ENCODE measurements at regions not wholly inside any gene's neighbourhood (a gene's known extent, or its start where the extent isn't known, plus 50 kb on each side); places are given as distances from the start of the nearest gene placed in this dataset.
A peak's percentile ranks its signal among the peaks of the same experiment; 100 is the strongest.

DNA sequence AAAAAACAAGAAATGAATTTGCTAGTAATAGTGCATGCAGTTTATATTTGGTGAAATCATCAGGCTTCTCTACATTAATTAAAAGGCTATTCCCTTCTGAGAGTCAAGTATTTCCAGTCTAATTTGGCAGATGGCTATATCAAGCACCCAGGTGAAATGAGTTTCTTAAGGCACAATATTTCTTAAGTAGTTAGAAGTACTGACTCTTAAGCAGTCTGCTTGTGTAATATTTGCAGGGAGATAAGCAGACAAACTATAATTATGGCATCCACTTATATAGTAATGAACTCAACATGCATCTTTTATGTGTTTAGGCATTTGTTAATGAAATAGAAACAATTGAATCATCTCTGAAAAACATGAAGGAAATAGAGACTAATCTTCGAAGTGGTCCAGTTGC lies 189.2 kb downstream of the UTRN start:
- Histone ChIP-seq H3K4me1 (ENCODE audit: control insufficient read depth, insufficient read depth, low read length) (no peaks in the 10 kb centered on the region), H3K27me3 (ENCODE audit: control insufficient read depth, insufficient read depth, low read length) (no peaks in the 10 kb centered on the region), H3K9me3 (ENCODE audit: control insufficient read depth, insufficient read depth, low read length) (no peaks in the 10 kb centered on the region), H3K4me3 (ENCODE audit: low read length) (no peak overlapping the region), H3K27ac (ENCODE audit: low read length) (no peak overlapping the region), H3K36me3 (ENCODE audit: control insufficient read depth, insufficient read depth, low read length) (no peaks in the 10 kb centered on the region)
- DNase-seq (ENCODE audit: low read depth, low spot score) = no peak
- WGBS (ENCODE audit: insufficient coverage, insufficient read length) = no CpG with 5 or more reads among the region's 1 CpG

DNA sequence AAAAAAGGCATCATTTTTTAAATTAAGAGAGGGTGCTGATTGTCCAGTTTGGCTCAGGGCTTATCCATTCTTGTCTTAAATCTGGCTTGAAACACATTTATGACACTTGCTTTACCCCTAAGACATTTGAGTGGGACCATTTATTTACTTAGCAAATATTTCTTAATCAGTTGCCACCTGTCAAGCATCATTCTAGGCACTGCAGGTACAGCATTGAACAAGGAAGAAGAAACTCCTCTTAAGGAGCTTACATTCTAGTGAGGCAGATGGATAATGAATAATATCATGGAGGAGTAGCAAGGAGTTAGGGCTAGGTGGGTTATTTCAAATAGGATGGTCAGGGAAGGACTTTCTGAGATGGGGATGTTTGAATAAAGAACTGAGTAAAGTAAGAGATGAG lies 189.8 kb downstream of the UTRN start:
- Histone ChIP-seq H3K36me3 (ENCODE audit: control insufficient read depth, insufficient read depth, low read length) (no peaks in the 10 kb centered on the region), H3K9me3 (ENCODE audit: control insufficient read depth, insufficient read depth, low read length) (no peaks in the 10 kb centered on the region)
- DNase-seq (ENCODE audit: low read depth, low spot score) = no peak

DNA sequence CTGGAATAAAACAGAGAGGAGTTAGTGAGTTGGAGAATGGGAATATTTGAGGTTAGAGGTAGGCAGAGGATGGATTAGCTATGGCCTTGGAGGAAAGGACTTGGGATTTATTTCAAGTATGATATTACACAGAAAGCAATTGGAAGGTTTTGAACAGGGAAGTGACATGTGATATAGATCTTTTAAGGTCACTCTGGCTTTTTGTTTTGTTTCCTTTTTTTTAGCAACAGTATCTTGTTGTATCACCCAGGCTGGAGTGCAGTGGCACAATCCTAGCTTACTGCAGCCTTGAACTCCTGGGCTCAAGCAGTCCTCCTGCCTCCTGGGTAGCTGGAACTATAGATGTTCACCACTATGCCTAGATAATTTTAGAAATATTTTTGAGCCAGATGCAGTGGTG lies 190.3 kb downstream of the UTRN start:
- no peak for DNase-seq (ENCODE audit: low read depth, low spot score)
- no peaks in the 10 kb centered on the region for H3K9me3 ChIP-seq (ENCODE audit: control insufficient read depth, insufficient read depth, low read length)
- no peak overlapping the region for H3K27ac ChIP-seq (ENCODE audit: low read length)
- no peaks in the 10 kb centered on the region for H3K36me3 ChIP-seq (ENCODE audit: control insufficient read depth, insufficient read depth, low read length)
- H3K27me3 ChIP-seq (ENCODE audit: control insufficient read depth, insufficient read depth, low read length) = no peaks in the 10 kb centered on the region
- no peaks in the 10 kb centered on the region for H3K4me1 ChIP-seq (ENCODE audit: control insufficient read depth, insufficient read depth, low read length)
- no peak overlapping the region for H3K4me3 ChIP-seq (ENCODE audit: low read length)

More for the DNA sequence above, 189.8 kb downstream of the UTRN start:
- no peaks in the 10 kb centered on the region for H3K27me3 ChIP-seq (ENCODE audit: control insufficient read depth, insufficient read depth, low read length)
- no peaks in the 10 kb centered on the region for H3K4me1 ChIP-seq (ENCODE audit: control insufficient read depth, insufficient read depth, low read length)
- H3K4me3 ChIP-seq (ENCODE audit: low read length) = no peak overlapping the region
- no peak overlapping the region for H3K27ac ChIP-seq (ENCODE audit: low read length)

DNA sequence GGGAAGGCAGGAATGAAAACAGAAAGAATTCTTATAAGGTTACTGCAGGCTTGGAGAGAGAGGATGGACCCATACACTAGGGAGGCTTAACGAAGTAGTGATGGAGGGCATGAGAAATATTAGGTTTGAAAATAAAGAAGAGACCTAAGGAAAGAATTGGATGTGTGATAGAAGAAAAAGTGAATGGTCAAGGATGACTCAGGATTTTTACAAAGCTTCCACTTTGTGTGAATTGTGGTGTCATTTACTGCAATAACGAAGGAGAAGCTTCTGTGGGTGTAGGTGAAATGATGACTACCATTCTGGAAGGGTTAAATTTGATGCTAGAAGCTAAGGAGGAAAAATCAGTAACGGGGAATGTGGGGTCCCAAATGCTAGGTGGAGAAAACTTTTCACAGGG lies 191.2 kb downstream of the UTRN start:
- 100% methylated on average over 1 of the region's 3 CpGs for WGBS (ENCODE audit: insufficient coverage, insufficient read length)
- H3K4me1 ChIP-seq (ENCODE audit: control insufficient read depth, insufficient read depth, low read length) = no peaks in the 10 kb centered on the region
- no peak overlapping the region for H3K27ac ChIP-seq (ENCODE audit: low read length)
- no peaks in the 10 kb centered on the region for H3K36me3 ChIP-seq (ENCODE audit: control insufficient read depth, insufficient read depth, low read length)
- no peaks in the 10 kb centered on the region for H3K9me3 ChIP-seq (ENCODE audit: control insufficient read depth, insufficient read depth, low read length)
- no peak for DNase-seq (ENCODE audit: low read depth, low spot score)
- no peak overlapping the region for H3K4me3 ChIP-seq (ENCODE audit: low read length)
- H3K27me3 ChIP-seq (ENCODE audit: control insufficient read depth, insufficient read depth, low read length) = no peaks in the 10 kb centered on the region

DNA sequence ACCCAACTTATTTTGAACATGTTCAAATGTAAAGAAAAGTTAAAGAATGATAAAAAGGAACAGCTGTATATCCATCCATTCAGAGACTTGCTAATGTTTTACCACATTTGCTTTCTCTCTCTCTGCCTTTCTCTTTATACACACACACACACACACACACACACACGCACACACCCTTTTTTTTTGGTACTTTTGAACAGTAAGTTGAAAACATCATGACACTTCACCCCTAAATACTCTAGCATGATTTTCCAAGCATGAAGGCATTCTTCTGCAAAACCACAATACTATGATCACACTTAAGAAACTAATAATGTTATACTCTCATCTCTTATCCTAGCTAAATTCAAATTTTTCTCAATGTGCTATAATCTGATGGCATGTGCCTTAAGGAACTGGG lies 192.3 kb downstream of the UTRN start:
- no peaks in the 10 kb centered on the region for H3K4me1 ChIP-seq (ENCODE audit: control insufficient read depth, insufficient read depth, low read length)
- no CpG with 5 or more reads among the region's 1 CpG for WGBS (ENCODE audit: insufficient coverage, insufficient read length)
- DNase-seq (ENCODE audit: low read depth, low spot score) = no peak
- H3K36me3 ChIP-seq (ENCODE audit: control insufficient read depth, insufficient read depth, low read length) = no peaks in the 10 kb centered on the region
- no peaks in the 10 kb centered on the region for H3K9me3 ChIP-seq (ENCODE audit: control insufficient read depth, insufficient read depth, low read length)
- H3K27ac ChIP-seq (ENCODE audit: low read length) = no peak overlapping the region
- no peak overlapping the region for H3K4me3 ChIP-seq (ENCODE audit: low read length)
- no peaks in the 10 kb centered on the region for H3K27me3 ChIP-seq (ENCODE audit: control insufficient read depth, insufficient read depth, low read length)

DNA sequence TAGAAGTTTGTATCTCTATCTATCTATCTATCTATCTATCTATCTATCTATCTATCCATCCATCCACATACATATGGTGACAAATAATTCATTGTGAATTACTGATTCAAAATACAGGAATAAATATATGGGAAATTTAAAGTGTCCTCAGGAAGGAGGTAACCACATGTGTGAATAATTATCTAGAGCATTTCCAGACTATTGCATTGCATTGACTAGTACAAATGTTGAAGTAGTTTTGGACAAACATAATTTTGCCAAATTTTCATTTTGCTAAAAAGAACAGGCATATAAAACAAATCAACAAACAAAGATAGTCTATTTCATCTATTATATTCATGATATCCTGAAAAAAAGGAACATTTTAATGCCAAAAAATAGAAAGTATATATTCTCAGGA lies 192.7 kb downstream of the UTRN start:
- no peak for DNase-seq (ENCODE audit: low read depth, low spot score)
- Histone ChIP-seq H3K27me3 (ENCODE audit: control insufficient read depth, insufficient read depth, low read length) (no peaks in the 10 kb centered on the region), H3K27ac (ENCODE audit: low read length) (no peak overlapping the region), H3K4me1 (ENCODE audit: control insufficient read depth, insufficient read depth, low read length) (no peaks in the 10 kb centered on the region), H3K9me3 (ENCODE audit: control insufficient read depth, insufficient read depth, low read length) (no peaks in the 10 kb centered on the region), H3K36me3 (ENCODE audit: control insufficient read depth, insufficient read depth, low read length) (no peaks in the 10 kb centered on the region), H3K4me3 (ENCODE audit: low read length) (no peak overlapping the region)

DNA sequence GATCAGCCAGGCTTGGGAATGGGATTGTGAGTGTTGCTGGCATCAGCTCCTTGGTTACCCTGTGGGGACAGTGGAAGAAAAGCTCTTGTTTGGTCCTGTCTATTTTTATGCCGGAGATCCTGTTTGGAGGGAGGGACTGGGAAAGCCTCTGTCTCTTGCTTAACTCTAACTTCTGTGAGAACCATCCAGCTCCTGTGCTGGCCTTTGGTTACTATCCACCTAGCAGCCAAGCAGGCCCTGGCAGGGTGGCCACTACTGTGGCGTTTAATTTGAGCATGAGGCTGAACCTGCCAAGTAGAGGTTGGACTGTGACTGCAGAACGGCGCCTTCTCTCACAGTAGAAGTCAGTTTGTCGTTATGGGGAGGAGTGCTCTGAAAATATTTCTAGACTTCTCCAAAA lies 193.3 kb downstream of the UTRN start:
- DNase-seq (ENCODE audit: low read depth, low spot score) = no peak
- Histone ChIP-seq H3K4me3 (ENCODE audit: low read length) (no peak overlapping the region), H3K27me3 (ENCODE audit: control insufficient read depth, insufficient read depth, low read length) (no peaks in the 10 kb centered on the region), H3K36me3 (ENCODE audit: control insufficient read depth, insufficient read depth, low read length) (no peaks in the 10 kb centered on the region), H3K4me1 (ENCODE audit: control insufficient read depth, insufficient read depth, low read length) (no peaks in the 10 kb centered on the region), H3K9me3 (ENCODE audit: control insufficient read depth, insufficient read depth, low read length) (no peaks in the 10 kb centered on the region), H3K27ac (ENCODE audit: low read length) (no peak overlapping the region)
- no CpG with 5 or more reads among the region's 5 CpGs for WGBS (ENCODE audit: insufficient coverage, insufficient read length)

DNA sequence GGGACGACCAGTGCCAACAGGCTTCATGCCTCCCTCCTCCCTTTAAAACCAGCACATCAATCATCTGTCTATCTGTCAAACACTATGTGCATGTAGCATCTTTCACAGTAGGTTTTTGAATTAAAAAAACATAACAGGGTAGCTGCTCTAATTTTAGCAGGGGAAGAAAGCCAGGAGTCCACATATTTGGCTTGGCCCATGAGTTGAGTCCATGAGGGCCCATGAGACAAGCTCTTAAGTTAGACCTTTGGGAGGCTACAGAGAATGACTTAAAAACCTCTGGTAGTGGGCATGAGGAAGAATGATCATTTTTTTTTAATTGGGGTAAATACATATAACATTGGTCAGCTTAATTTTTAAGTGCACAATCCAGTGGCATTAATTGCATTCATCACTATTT lies 194.9 kb downstream of the UTRN start:
- H3K27me3 ChIP-seq (ENCODE audit: control insufficient read depth, insufficient read depth, low read length) = no peaks in the 10 kb centered on the region
- no peak overlapping the region for H3K4me3 ChIP-seq (ENCODE audit: low read length)
- no peak for DNase-seq (ENCODE audit: low read depth, low spot score)
- H3K9me3 ChIP-seq (ENCODE audit: control insufficient read depth, insufficient read depth, low read length) = no peaks in the 10 kb centered on the region
- H3K4me1 ChIP-seq (ENCODE audit: control insufficient read depth, insufficient read depth, low read length) = no peaks in the 10 kb centered on the region
- no CpG with 5 or more reads among the region's 1 CpG for WGBS (ENCODE audit: insufficient coverage, insufficient read length)
- no peak overlapping the region for H3K27ac ChIP-seq (ENCODE audit: low read length)
- no peaks in the 10 kb centered on the region for H3K36me3 ChIP-seq (ENCODE audit: control insufficient read depth, insufficient read depth, low read length)

DNA sequence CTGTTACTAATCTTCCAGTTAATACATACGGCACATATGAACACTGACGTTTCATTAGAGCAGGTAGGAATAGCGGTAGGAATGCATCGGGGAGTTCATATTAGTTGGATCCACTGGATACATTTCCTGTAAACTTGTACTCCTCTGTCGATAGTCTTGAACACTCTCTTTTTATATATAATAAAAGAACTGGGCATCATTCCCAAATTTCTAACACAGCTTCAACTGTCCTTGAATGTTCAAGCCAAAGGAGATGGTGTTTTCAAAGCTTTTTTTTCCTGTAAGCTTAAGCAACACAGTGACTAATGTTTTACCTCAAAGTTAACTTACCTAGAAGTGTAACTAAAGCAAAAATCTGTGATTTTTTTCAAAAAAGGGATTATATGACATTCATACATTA lies 195.3 kb downstream of the UTRN start:
- Histone ChIP-seq H3K27ac (ENCODE audit: low read length) (no peak overlapping the region), H3K27me3 (ENCODE audit: control insufficient read depth, insufficient read depth, low read length) (no peaks in the 10 kb centered on the region), H3K36me3 (ENCODE audit: control insufficient read depth, insufficient read depth, low read length) (0 out of 2 replicates have a peak, but pooled peaks cover 3% of the 10 kb centered on the region), H3K9me3 (ENCODE audit: control insufficient read depth, insufficient read depth, low read length) (no peaks in the 10 kb centered on the region), H3K4me1 (ENCODE audit: control insufficient read depth, insufficient read depth, low read length) (no peaks in the 10 kb centered on the region), H3K4me3 (ENCODE audit: low read length) (no peak overlapping the region)
- no peak for DNase-seq (ENCODE audit: low read depth, low spot score)
- WGBS (ENCODE audit: insufficient coverage, insufficient read length) = no CpG with 5 or more reads among the region's 5 CpGs

DNA sequence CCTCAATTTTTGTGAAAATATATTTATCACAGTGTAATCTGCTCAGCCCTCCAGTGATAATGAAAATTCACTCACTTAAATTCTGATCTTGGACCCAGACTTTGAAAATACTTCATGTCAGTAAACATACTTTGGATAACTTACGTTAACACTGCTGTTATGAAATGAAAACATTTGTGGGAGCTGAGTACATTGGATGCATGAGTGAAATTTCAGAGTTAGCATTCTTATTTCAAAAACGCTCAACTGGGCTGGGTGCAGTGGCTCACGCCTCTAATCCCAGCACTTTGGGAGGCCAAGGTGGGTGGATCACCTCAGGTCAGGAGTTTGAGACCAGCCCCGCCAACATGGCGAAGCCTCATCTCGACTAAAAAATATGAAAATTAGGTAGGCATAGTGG lies 196.4 kb downstream of the UTRN start:
- no peaks in the 10 kb centered on the region for H3K27me3 ChIP-seq (ENCODE audit: control insufficient read depth, insufficient read depth, low read length)
- DNase-seq (ENCODE audit: low read depth, low spot score) = no peak
- H3K27ac ChIP-seq (ENCODE audit: low read length) = no peak overlapping the region
- no CpG with 5 or more reads among the region's 6 CpGs for WGBS (ENCODE audit: insufficient coverage, insufficient read length)
- 0 out of 2 replicates have a peak, but pooled peaks cover 6% of the 10 kb centered on the region for H3K36me3 ChIP-seq (ENCODE audit: control insufficient read depth, insufficient read depth, low read length)
- no peaks in the 10 kb centered on the region for H3K9me3 ChIP-seq (ENCODE audit: control insufficient read depth, insufficient read depth, low read length)
- H3K4me3 ChIP-seq (ENCODE audit: low read length) = no peak overlapping the region
- no peaks in the 10 kb centered on the region for H3K4me1 ChIP-seq (ENCODE audit: control insufficient read depth, insufficient read depth, low read length)

DNA sequence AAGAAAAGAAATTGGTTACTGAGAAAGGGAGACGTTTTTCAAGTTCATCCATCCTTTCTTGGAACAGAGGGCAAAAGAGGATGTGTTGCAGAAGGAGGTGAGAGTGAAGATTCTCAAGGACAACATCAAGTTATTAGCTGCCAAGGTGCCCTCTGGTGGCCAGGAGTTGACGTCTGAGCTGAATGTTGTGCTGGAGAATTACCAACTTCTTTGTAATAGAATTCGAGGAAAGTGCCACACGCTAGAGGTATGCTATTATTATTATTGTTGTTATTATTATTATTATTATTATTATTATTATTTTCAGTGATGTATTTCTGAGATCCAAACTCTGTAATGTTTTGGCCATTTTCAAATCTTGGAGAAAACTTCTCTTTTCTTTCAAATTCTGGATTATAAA lies 197.0 kb downstream of the UTRN start:
- Histone ChIP-seq H3K9me3 (ENCODE audit: control insufficient read depth, insufficient read depth, low read length) (no peaks in the 10 kb centered on the region), H3K27ac (ENCODE audit: low read length) (no peak overlapping the region), H3K36me3 (ENCODE audit: control insufficient read depth, insufficient read depth, low read length) (0 out of 2 replicates have a peak, but pooled peaks cover 6% of the 10 kb centered on the region), H3K27me3 (ENCODE audit: control insufficient read depth, insufficient read depth, low read length) (no peaks in the 10 kb centered on the region), H3K4me1 (ENCODE audit: control insufficient read depth, insufficient read depth, low read length) (no peaks in the 10 kb centered on the region), H3K4me3 (ENCODE audit: low read length) (no peak overlapping the region)
- peak; percentile 63 for DNase-seq (ENCODE audit: low read depth, low spot score)
- no CpG with 5 or more reads among the region's 4 CpGs for WGBS (ENCODE audit: insufficient coverage, insufficient read length)

Data from iPS DF 6.9 (cell line).